H1 (cell line): ENCODE measurements at regions not wholly inside any gene's neighbourhood (a gene's known extent, or its start where the extent isn't known, plus 50 kb on each side); places are given as distances from the start of the nearest gene placed in this dataset.

Source experiments
- ASH2L ChIP-seq: fragments of 200-600, 300-600 bp; sonication (generic); IDR thresholded peaks from one replicate; pipeline ENCODE4 v1.7.1; 2017; ENCODE audit warnings: low read length
- CBX8 ChIP-seq: fragments of 300-800, 300-1000 bp; sonication (generic); IDR thresholded peaks from 2 replicates; pipeline ENCODE4 v1.7.1; 2016; ENCODE audit warnings: low read depth, low read length, borderline replicate concordance
- FOSL1 ChIP-seq: IDR thresholded peaks from 2 replicates; pipeline ENCODE4 v1.6.1; 2011; ENCODE audit warnings: mild to moderate bottlenecking, low read depth, low read length, moderate library complexity; ENCODE audit not compliant: insufficient read depth
- KDM4A ChIP-seq: IDR thresholded peaks from one replicate; pipeline ENCODE4 v1.7.1; 2012; ENCODE audit warnings: low read depth, mild to moderate bottlenecking, moderate library complexity, low read length, inconsistent platforms; ENCODE audit not compliant: severe bottlenecking
- RAD21 ChIP-seq, 2 experiments: IDR thresholded peaks in 1 of 2; conservative IDR thresholded peaks in 1 of 2; 2 replicates each; pipeline ENCODE4 v1.6.1; 2011; ENCODE audit warnings: low read depth in 2 of 2, low read length in 2 of 2, improper control_type of control experiment in 1 of 2, inconsistent platforms in 1 of 2, mild to moderate bottlenecking in 1 of 2, moderate library complexity in 1 of 2
- RNF2 ChIP-seq: fragments of 200-900, 300-1000 bp; sonication (generic); IDR thresholded peaks from 2 replicates; pipeline ENCODE4 v1.7.1; 2016; ENCODE audit warnings: borderline replicate concordance, low read depth, mild to moderate bottlenecking, antibody characterized with exemption, low read length; ENCODE audit not compliant: poor library complexity, severe bottlenecking; ENCODE audit errors: missing control alignments
- SP1 ChIP-seq: IDR thresholded peaks from 2 replicates; pipeline ENCODE4 v1.6.1; 2011; ENCODE audit warnings: low read depth, low read length
- TBP ChIP-seq: IDR thresholded peaks from 2 replicates; pipeline ENCODE4 v1.6.1; 2011; ENCODE audit warnings: low read depth, low read length, improper control_type of control experiment
- TCF12 ChIP-seq: IDR thresholded peaks from 2 replicates; pipeline ENCODE4 v1.6.1; 2011; ENCODE audit warnings: low read depth, mild to moderate bottlenecking, low read length
- TF ChIP-seq, protein P1 (sequence below): fragments of 300-600 bp; sonication (generic); IDR thresholded peaks from 2 replicates; pipeline ENCODE4 v1.7.1; 2012; ENCODE audit warnings: low read length, moderate library complexity, mild to moderate bottlenecking, inconsistent platforms; ENCODE audit not compliant: insufficient replicate concordance
- TF ChIP-seq, protein P2 (sequence below): IDR thresholded peaks from 2 replicates; pipeline ENCODE4 v1.6.1; 2011; ENCODE audit warnings: low read length, improper control_type of control experiment

DNA sequence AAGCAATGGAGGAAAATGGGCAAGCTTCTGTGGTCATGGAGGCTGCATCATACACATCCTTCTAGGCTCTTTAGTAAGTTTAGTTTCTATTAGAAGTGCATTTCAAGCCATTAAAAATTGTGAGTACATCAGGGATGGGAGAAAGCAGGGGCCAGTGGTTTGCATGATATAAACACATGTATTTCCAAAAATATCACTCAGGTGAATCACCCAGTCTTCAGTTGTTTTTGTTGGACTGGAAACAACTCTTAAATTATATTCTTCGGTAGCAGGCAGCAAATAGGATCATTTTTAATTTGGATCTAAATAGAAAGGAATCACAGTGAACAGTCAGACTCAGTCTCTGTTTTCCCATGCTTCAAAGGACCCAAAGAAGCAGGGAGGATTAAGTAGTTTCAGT lies 657.9 kb downstream of the TLR4 start (continued):
- TF ChIP-seq, protein P1, sequence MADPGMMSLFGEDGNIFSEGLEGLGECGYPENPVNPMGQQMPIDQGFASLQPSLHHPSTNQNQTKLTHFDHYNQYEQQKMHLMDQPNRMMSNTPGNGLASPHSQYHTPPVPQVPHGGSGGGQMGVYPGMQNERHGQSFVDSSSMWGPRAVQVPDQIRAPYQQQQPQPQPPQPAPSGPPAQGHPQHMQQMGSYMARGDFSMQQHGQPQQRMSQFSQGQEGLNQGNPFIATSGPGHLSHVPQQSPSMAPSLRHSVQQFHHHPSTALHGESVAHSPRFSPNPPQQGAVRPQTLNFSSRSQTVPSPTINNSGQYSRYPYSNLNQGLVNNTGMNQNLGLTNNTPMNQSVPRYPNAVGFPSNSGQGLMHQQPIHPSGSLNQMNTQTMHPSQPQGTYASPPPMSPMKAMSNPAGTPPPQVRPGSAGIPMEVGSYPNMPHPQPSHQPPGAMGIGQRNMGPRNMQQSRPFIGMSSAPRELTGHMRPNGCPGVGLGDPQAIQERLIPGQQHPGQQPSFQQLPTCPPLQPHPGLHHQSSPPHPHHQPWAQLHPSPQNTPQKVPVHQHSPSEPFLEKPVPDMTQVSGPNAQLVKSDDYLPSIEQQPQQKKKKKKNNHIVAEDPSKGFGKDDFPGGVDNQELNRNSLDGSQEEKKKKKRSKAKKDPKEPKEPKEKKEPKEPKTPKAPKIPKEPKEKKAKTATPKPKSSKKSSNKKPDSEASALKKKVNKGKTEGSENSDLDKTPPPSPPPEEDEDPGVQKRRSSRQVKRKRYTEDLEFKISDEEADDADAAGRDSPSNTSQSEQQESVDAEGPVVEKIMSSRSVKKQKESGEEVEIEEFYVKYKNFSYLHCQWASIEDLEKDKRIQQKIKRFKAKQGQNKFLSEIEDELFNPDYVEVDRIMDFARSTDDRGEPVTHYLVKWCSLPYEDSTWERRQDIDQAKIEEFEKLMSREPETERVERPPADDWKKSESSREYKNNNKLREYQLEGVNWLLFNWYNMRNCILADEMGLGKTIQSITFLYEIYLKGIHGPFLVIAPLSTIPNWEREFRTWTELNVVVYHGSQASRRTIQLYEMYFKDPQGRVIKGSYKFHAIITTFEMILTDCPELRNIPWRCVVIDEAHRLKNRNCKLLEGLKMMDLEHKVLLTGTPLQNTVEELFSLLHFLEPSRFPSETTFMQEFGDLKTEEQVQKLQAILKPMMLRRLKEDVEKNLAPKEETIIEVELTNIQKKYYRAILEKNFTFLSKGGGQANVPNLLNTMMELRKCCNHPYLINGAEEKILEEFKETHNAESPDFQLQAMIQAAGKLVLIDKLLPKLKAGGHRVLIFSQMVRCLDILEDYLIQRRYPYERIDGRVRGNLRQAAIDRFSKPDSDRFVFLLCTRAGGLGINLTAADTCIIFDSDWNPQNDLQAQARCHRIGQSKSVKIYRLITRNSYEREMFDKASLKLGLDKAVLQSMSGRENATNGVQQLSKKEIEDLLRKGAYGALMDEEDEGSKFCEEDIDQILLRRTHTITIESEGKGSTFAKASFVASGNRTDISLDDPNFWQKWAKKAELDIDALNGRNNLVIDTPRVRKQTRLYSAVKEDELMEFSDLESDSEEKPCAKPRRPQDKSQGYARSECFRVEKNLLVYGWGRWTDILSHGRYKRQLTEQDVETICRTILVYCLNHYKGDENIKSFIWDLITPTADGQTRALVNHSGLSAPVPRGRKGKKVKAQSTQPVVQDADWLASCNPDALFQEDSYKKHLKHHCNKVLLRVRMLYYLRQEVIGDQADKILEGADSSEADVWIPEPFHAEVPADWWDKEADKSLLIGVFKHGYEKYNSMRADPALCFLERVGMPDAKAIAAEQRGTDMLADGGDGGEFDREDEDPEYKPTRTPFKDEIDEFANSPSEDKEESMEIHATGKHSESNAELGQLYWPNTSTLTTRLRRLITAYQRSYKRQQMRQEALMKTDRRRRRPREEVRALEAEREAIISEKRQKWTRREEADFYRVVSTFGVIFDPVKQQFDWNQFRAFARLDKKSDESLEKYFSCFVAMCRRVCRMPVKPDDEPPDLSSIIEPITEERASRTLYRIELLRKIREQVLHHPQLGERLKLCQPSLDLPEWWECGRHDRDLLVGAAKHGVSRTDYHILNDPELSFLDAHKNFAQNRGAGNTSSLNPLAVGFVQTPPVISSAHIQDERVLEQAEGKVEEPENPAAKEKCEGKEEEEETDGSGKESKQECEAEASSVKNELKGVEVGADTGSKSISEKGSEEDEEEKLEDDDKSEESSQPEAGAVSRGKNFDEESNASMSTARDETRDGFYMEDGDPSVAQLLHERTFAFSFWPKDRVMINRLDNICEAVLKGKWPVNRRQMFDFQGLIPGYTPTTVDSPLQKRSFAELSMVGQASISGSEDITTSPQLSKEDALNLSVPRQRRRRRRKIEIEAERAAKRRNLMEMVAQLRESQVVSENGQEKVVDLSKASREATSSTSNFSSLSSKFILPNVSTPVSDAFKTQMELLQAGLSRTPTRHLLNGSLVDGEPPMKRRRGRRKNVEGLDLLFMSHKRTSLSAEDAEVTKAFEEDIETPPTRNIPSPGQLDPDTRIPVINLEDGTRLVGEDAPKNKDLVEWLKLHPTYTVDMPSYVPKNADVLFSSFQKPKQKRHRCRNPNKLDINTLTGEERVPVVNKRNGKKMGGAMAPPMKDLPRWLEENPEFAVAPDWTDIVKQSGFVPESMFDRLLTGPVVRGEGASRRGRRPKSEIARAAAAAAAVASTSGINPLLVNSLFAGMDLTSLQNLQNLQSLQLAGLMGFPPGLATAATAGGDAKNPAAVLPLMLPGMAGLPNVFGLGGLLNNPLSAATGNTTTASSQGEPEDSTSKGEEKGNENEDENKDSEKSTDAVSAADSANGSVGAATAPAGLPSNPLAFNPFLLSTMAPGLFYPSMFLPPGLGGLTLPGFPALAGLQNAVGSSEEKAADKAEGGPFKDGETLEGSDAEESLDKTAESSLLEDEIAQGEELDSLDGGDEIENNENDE: no peak
- TF ChIP-seq RNF2 (no peak), TBP (no peak), KDM4A (no peak), RAD21 (IDR thresholded peaks at IDR 0.05 in 1 of 2, conservative IDR thresholded peaks at IDR 0.05 in 1 of 2; ENCODE audit: low read depth in 2 of 2, low read length in 2 of 2) (no peak), ASH2L (no peak), TCF12 (no peak), FOSL1 (no peak), SP1 (no peak), CBX8 (no peak)
- TF ChIP-seq, protein P2, sequence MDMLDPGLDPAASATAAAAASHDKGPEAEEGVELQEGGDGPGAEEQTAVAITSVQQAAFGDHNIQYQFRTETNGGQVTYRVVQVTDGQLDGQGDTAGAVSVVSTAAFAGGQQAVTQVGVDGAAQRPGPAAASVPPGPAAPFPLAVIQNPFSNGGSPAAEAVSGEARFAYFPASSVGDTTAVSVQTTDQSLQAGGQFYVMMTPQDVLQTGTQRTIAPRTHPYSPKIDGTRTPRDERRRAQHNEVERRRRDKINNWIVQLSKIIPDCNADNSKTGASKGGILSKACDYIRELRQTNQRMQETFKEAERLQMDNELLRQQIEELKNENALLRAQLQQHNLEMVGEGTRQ: no peak
